Mucosa of descending colon (tissue), 3 donors: ENCODE measurements at regions not wholly inside any gene's neighbourhood (a gene's known extent, or its start where the extent isn't known, plus 50 kb on each side); places are given as distances from the start of the nearest gene placed in this dataset.
"Not testable (repeated sequence)": the region's sequence is repeated elsewhere in the genome, so short reads cannot be mapped to it uniquely, and the experiment has no call there.

Source experiments
- ATAC-seq: fragments of 200-7000 bp; cut with Tn5 transposase; one replicate; pipeline ENCODE4 v1.9.1; 2020; ENCODE audit warnings: mild to moderate bottlenecking, moderate library complexity
- DNase-seq, 3 donors: peaks; one replicate each; pipeline ENCODE4 v3.0.0-alpha.2; 2020
- H3K36me3 ChIP-seq: fragments of 200-600 bp; one replicate; pipeline ENCODE4 v1.8.0; 2021; ENCODE audit warnings: low read depth, mild to moderate bottlenecking
- H3K4me1 ChIP-seq: fragments of 200-600 bp; one replicate; pipeline ENCODE4 v1.8.0; 2021; ENCODE audit warnings: low read depth, mild to moderate bottlenecking
- H3K4me3 ChIP-seq: fragments of 200-600 bp; one replicate; pipeline ENCODE4 v1.8.0; 2021; ENCODE audit warnings: mild to moderate bottlenecking
- H3K9me3 ChIP-seq: fragments of 200-600 bp; one replicate; pipeline ENCODE4 v1.8.0; 2021; ENCODE audit warnings: mild to moderate bottlenecking
- CTCF ChIP-seq: fragments of 200-600 bp; IDR thresholded peaks from one replicate; pipeline ENCODE4 v1.8.0; 2022; ENCODE audit warnings: antibody characterized with exemption, mild to moderate bottlenecking
- intact Hi-C, 2 donors: fragments of 100-400 bp; cut with DNase I in 1 of 2; cut with micrococcal nuclease in 1 of 2; formaldehyde crosslinking; loops; one replicate each; pipeline versions ENCODE4 v1.11.0 to v1.11.1; 2022; cut with DNase I, micrococcal nuclease
- donor health status: DM: no; HTN: no; CAD: no; lungs with moderate emphysema.
- donor health status: DM: no; HTN: no; CAD: no.
- donor health status: DM: no; HTN: yes; CAD: no.

- intact Hi-C loops, result no loop called here
- no peak for ATAC-seq
Observed at GRCh38 chr18:11494107-11494506, 115.3 kb upstream of the SLC35G4 start.

GRCh38 chr18:11489266-11489899, 120.0 kb upstream of the SLC35G4 start:
- Histone ChIP-seq H3K36me3 (no peaks in the 10 kb centered on the region), H3K9me3 (no peaks in the 10 kb centered on the region), H3K4me3 (no peak overlapping the region), H3K4me1 (no peaks in the 10 kb centered on the region)
- no peak for DNase-seq
- TF ChIP-seq CTCF, result no peak
- no peak for ATAC-seq
- intact Hi-C loops, result no loop called here

More at GRCh38 chr18:11494107-11494506, 115.3 kb upstream of the SLC35G4 start:
- DNase-seq, result no peak
- Histone ChIP-seq H3K4me3 (no peak overlapping the region), H3K9me3 (no peaks in the 10 kb centered on the region), H3K4me1 (no peaks in the 10 kb centered on the region), H3K36me3 (no peaks in the 10 kb centered on the region)
- TF ChIP-seq CTCF, result no peak

- no peak for ATAC-seq
- no peak for TF ChIP-seq CTCF
Observed at GRCh38 chr18:11488175-11488574, 121.2 kb upstream of the SLC35G4 start.

GRCh38 chr18:11487390-11487789, 122.0 kb upstream of the SLC35G4 start:
- ATAC-seq (no peak), DNase-seq (no peak)
- H3K4me1 ChIP-seq, result no peaks in the 10 kb centered on the region
- intact Hi-C loops, result no loop called here
- no peak for TF ChIP-seq CTCF
- no peak overlapping the region for H3K4me3 ChIP-seq
- H3K9me3 ChIP-seq, result no peaks in the 10 kb centered on the region
- no peaks in the 10 kb centered on the region for H3K36me3 ChIP-seq

More at GRCh38 chr18:11488175-11488574, 121.2 kb upstream of the SLC35G4 start:
- Histone ChIP-seq H3K4me1 (no peaks in the 10 kb centered on the region), H3K36me3 (no peaks in the 10 kb centered on the region), H3K9me3 (no peaks in the 10 kb centered on the region), H3K4me3 (no peak overlapping the region)
- DNase-seq, result no peak
- intact Hi-C loops, result no loop called here

GRCh38 chr18:11482271-11482670, 127.1 kb upstream of the SLC35G4 start:
- Histone ChIP-seq H3K4me3 (no peak overlapping the region), H3K36me3 (no peaks in the 10 kb centered on the region), H3K9me3 (peaks cover 12% of the 10 kb centered on the region), H3K4me1 (no peaks in the 10 kb centered on the region)
- DNase-seq, result no peak
- no peak for ATAC-seq
- intact Hi-C loops, result no loop called here
- no peak for TF ChIP-seq CTCF

- ATAC-seq (no peak), DNase-seq (no peak)
- Histone ChIP-seq H3K4me1 (no peaks in the 10 kb centered on the region), H3K36me3 (no peaks in the 10 kb centered on the region), H3K4me3 (no peak overlapping the region), H3K9me3 (peaks cover 12% of the 10 kb centered on the region)
- intact Hi-C loops, result no loop called here
- TF ChIP-seq CTCF, result no peak
Observed at GRCh38 chr18:11480692-11481091, 128.7 kb upstream of the SLC35G4 start.

- ATAC-seq, result not testable (repeated sequence)
Observed at GRCh38 chr18:11479031-11479430, 130.4 kb upstream of the SLC35G4 start.

More at GRCh38 chr18:11479031-11479430, 130.4 kb upstream of the SLC35G4 start:
- DNase-seq, H3K4me3 ChIP-seq, intact Hi-C loops, H3K4me1 ChIP-seq, H3K36me3 ChIP-seq: not testable (repeated sequence)
- peaks cover 12% of the 10 kb centered on the region for H3K9me3 ChIP-seq
